K562 (cell line): ENCODE measurements at regions not wholly inside any gene's neighbourhood (a gene's known extent, or its start where the extent isn't known, plus 50 kb on each side); places are given as distances from the start of the nearest gene placed in this dataset.

Experiments used
- ATAC-seq: fragments of 200-7000 bp; cut with Tn5 transposase; 3 replicates; pipeline ENCODE4 v1.9.1; 2020; ENCODE audit warnings: moderate library complexity
- BruUV-seq: library from RNA; stranded (reverse); fragments of 400-500 nt; replicated peaks from 2 replicates; lab custom pipeline; 2021; lab: Mats Ljungman, UMichigan
- CTCF ChIA-PET: fragments of 300-600 bp; formaldehyde crosslinking; extraction: SDS; loops from one replicate; lab custom pipeline; 2021; ENCODE audit warnings: low intra/inter-chr PET ratio; lab: Yijun Ruan, JAX
- POLR2A ChIA-PET: fragments of 300-600, 350-650 bp; sonication (Branson Sonifier 250); formaldehyde crosslinking; extraction: SDS; loops from one replicate; lab custom pipeline; 2021; ENCODE audit warnings: antibody characterized with exemption, inconsistent platforms; lab: Yijun Ruan, JAX
- DNase-seq, 4 experiments: peaks; one replicate each; pipeline versions ENCODE4 v3.0.0 to v3.0.0-alpha.2; 2011 to 2018; ENCODE audit warnings: low spot score in 3 of 4, mixed read lengths in 3 of 4; ENCODE audit errors: extremely low read depth in 1 of 4
- FAIRE-seq: peaks from 2 replicates; lab custom pipeline; 2011; peaks lifted over from hg19 to GRCh38; lab: Jason Lieb, UNC
- H2AFZ ChIP-seq: 2 replicates; pipeline ENCODE4 v1.6.0; 2011; ENCODE audit warnings: low read depth, low read length, control low read depth, inconsistent platforms
- H3K27ac ChIP-seq: fragments of 200-600 bp; 3 replicates; pipeline ENCODE4 v1.8.0; 2011; ENCODE audit warnings: low read depth, mild to moderate bottlenecking, control low read depth, inconsistent platforms, low read length, moderate library complexity, mixed read lengths; ENCODE audit errors: extremely low read depth
- H3K27me3 ChIP-seq, 2 experiments: fragments of 300-600 bp in 1 of 2; 2 replicates in 1 of 2; 3 replicates in 1 of 2; pipeline versions ENCODE4 v1.6.0 to v1.8.0; 2011; ENCODE audit warnings: inconsistent platforms in 2 of 2, low read length in 2 of 2, mild to moderate bottlenecking in 1 of 2, mixed read lengths in 1 of 2, moderate library complexity in 1 of 2; ENCODE audit not compliant: control insufficient read depth in 2 of 2, insufficient read depth in 2 of 2
- H3K36me3 ChIP-seq: fragments of 300-600 bp; 3 replicates; pipeline ENCODE4 v1.8.0; 2011; ENCODE audit warnings: mild to moderate bottlenecking, low read length, inconsistent platforms; ENCODE audit not compliant: control insufficient read depth, insufficient read depth
- H3K4me1 ChIP-seq, 2 experiments: fragments of 200-600 bp in 1 of 2; replicated peaks in 1 of 2; 2 replicates in 1 of 2; 3 replicates in 1 of 2; pipeline versions ENCODE4 v1.5.1 to v1.8.0; 2011; ENCODE audit warnings: inconsistent platforms in 2 of 2, low read length in 2 of 2, mild to moderate bottlenecking in 1 of 2, mixed read lengths in 1 of 2, moderate library complexity in 1 of 2; ENCODE audit not compliant: control insufficient read depth in 2 of 2, insufficient read depth in 2 of 2
- H3K4me2 ChIP-seq: 2 replicates; pipeline ENCODE4 v1.6.1; 2011; ENCODE audit warnings: low read length, control low read depth, inconsistent platforms, mixed read lengths; ENCODE audit not compliant: insufficient read depth
- H3K4me3 ChIP-seq: fragments of 200-600 bp; sonication (generic), shearing (Covaris generic); 2 replicates; pipeline ENCODE4 v1.5.1; 2016; ENCODE audit warnings: control low read depth, inconsistent platforms
- H3K79me2 ChIP-seq: fragments of 200-600 bp; 3 replicates; pipeline ENCODE4 v1.8.0; 2011; ENCODE audit warnings: low read length, inconsistent platforms; ENCODE audit not compliant: control insufficient read depth, insufficient read depth
- H3K9ac ChIP-seq, 2 experiments: 2 replicates each; pipeline versions ENCODE4 v1.6.0 to v1.6.1; 2011; ENCODE audit warnings: low read depth in 2 of 2, low read length in 2 of 2, control low read depth in 1 of 2, inconsistent platforms in 1 of 2, mild to moderate bottlenecking in 1 of 2, mixed read lengths in 1 of 2; ENCODE audit not compliant: insufficient read depth in 1 of 2
- H3K9me1 ChIP-seq: one replicate; pipeline ENCODE4 v1.6.0; 2011; ENCODE audit warnings: inconsistent platforms, mild to moderate bottlenecking, low read length, moderate library complexity; ENCODE audit not compliant: control insufficient read depth, insufficient read depth
- H3K9me3 ChIP-seq: replicated peaks from 2 replicates; pipeline ENCODE4 v1.5.1; 2011; ENCODE audit warnings: low read depth, low read length, inconsistent platforms; ENCODE audit not compliant: control insufficient read depth, insufficient read depth
- H4K20me1 ChIP-seq: replicated peaks from 2 replicates; pipeline ENCODE4 v1.6.1; 2011; ENCODE audit warnings: low read length, inconsistent platforms, mixed read lengths; ENCODE audit not compliant: control insufficient read depth, insufficient read depth
- HNRNPK ChIP-seq: fragments of 200-400 bp; formaldehyde crosslinking; IDR thresholded peaks from one replicate; pipeline ENCODE4 v1.6.1; 2018; ENCODE audit warnings: mild to moderate bottlenecking, low read depth, low read length; ENCODE audit not compliant: poor library complexity, severe bottlenecking
- MCM5 ChIP-seq: fragments of 450-650 bp; IDR thresholded peaks from 2 replicates; pipeline ENCODE4 v1.6.1; 2016; ENCODE audit warnings: low read depth
- RBM39 ChIP-seq: fragments of 200-400 bp; formaldehyde crosslinking; optimal IDR thresholded peaks from 2 replicates; pipeline ENCODE3; 2018; ENCODE audit warnings: low read depth, low read length
- RNF219 ChIP-seq: fragments of 250-450 bp; sonication (Bioruptor Pico); IDR thresholded peaks from 2 replicates; pipeline ENCODE4 v1.5.0; 2022; ENCODE audit warnings: mild to moderate bottlenecking
- SIN3B ChIP-seq: fragments of 450-650 bp; IDR thresholded peaks from 2 replicates; pipeline ENCODE4 v1.6.1; 2017; ENCODE audit warnings: low read depth, mild to moderate bottlenecking, moderate library complexity
- ZNF224 ChIP-seq: sonication (generic); formaldehyde crosslinking; IDR thresholded peaks from 2 replicates; pipeline ENCODE4 v1.8.0; 2022; ENCODE audit warnings: mild to moderate bottlenecking, missing genetic modification reagents
- WGBS: fragments of 100-300 bp; shearing (Covaris generic); methylation state at CpG from one replicate; pipeline ENCODE4 v1.1.6; 2016; ENCODE audit warnings: low coverage, mixed read lengths; ENCODE audit not compliant: insufficient coverage; ENCODE audit errors: missing lambda C conversion rate; 5-methylcytosine and 5-hydroxymethylcytosine counted together
- in situ Hi-C: fragments of 300-500 bp; cut with MboI; formaldehyde crosslinking; loops from 4 replicates; pipeline ENCODE4 v1.15.0; 2018; ENCODE audit warnings: inconsistent platforms, mixed read lengths
- intact Hi-C: fragments of 100-400 bp; cut with micrococcal nuclease; formaldehyde crosslinking; loops from 2 replicates; pipeline ENCODE4 v1.14.2; 2022

DNA sequence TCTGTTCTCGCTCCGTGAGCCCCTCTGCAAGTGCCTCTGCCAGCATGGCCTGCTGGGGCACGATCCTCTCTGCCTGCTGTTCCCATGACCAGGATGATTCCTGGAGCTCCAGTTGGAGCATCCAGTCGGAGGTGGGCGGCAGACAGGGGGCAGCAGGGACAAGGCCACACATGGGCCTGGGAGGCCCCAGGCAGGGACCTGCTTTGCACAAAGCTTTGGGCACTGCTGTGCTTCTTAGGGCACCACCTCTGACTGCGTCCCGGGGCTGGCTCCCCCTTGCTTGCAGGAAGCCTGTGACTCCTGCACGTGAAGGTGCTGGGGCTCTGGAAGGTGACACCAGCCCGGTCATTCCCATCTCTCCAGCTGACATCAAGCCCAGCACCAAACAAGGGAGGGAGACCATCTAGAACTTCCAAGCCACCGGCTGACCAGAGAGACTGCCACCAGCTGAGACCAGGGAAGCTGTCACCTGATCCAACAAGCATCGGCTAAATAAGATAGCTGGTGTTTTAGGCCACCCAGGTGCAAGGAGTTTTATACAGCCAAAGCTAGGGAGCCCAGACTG lies 174.8 kb upstream of the FOXD4L5 start:
- ChIA-PET CTCF (no interaction called here), POLR2A (no interaction called here)
- H3K4me1 ChIP-seq, result no peaks in the 10 kb centered on the region
- no TSS peak for BruUV-seq
- no peaks in the 10 kb centered on the region for H3K9me3 ChIP-seq
- in situ Hi-C loops, result no loop called here
- ATAC-seq (no peak), DNase-seq (no peak), FAIRE-seq (no peak)
- no peak overlapping the region for H3K27ac ChIP-seq
- H3K4me2 ChIP-seq, result no peak overlapping the region
- intact Hi-C loops, result no loop called here
- TF ChIP-seq ZNF224 (CRISPR knock-in tag) (no peak), RBM39 (no peak), RNF219 (no peak), HNRNPK (no peak), SIN3B (no peak), MCM5 (no peak)
- no peaks in the 10 kb centered on the region for H3K36me3 ChIP-seq
- H4K20me1 ChIP-seq, result no peaks in the 10 kb centered on the region
- H3K27me3 ChIP-seq, result no peaks in the 10 kb centered on the region
- no peak overlapping the region for H2AFZ ChIP-seq
- no peak overlapping the region for H3K9ac ChIP-seq
- no peak overlapping the region for H3K4me3 ChIP-seq
- 11% methylated on average over 5 of the region's 11 CpGs for WGBS
- no peaks in the 10 kb centered on the region for H3K9me1 ChIP-seq
- no peaks in the 10 kb centered on the region for H3K79me2 ChIP-seq
